SK-N-SH (cell line): ENCODE measurements at regions not wholly inside any gene's neighbourhood (a gene's known extent, or its start where the extent isn't known, plus 50 kb on each side); places are given as distances from the start of the nearest gene placed in this dataset.

Experiments used
- CHD2 ChIP-seq: fragments of 150-350 bp; IDR thresholded peaks from 2 replicates; pipeline ENCODE4 v1.6.1; 2018; ENCODE audit warnings: low read length; ENCODE audit not compliant: partially characterized antibody
- EZH2phosphoT487 ChIP-seq: fragments of 200-600 bp; sonication (generic); IDR thresholded peaks from 2 replicates; pipeline ENCODE4 v1.6.1; 2017; ENCODE audit warnings: low read depth, mixed run types, mild to moderate bottlenecking, antibody characterized with exemption, moderate library complexity, borderline replicate concordance
- MEF2A ChIP-seq: IDR thresholded peaks from 2 replicates; pipeline ENCODE4 v1.4.0; 2012; ENCODE audit warnings: low read depth, borderline replicate concordance
- RCOR1 ChIP-seq: fragments of 150-350 bp; IDR thresholded peaks from 2 replicates; pipeline ENCODE4 v1.6.1; 2017; ENCODE audit warnings: antibody characterized with exemption, low read length
- SIN3A ChIP-seq: IDR thresholded peaks from 2 replicates; pipeline ENCODE4 v1.6.1; 2012; ENCODE audit warnings: low read depth, mild to moderate bottlenecking, low read length, moderate library complexity, borderline replicate concordance
- TF ChIP-seq, protein P1 (sequence below): fragments of 200-600 bp; sonication (generic); IDR thresholded peaks from 2 replicates; pipeline ENCODE4 v1.6.1; 2017; ENCODE audit warnings: antibody characterized with exemption, mild to moderate bottlenecking, moderate library complexity
- TF ChIP-seq, protein P2 (sequence below): IDR thresholded peaks from 2 replicates; pipeline ENCODE4 v1.4.0; 2012; ENCODE audit warnings: low read depth, borderline replicate concordance

DNA sequence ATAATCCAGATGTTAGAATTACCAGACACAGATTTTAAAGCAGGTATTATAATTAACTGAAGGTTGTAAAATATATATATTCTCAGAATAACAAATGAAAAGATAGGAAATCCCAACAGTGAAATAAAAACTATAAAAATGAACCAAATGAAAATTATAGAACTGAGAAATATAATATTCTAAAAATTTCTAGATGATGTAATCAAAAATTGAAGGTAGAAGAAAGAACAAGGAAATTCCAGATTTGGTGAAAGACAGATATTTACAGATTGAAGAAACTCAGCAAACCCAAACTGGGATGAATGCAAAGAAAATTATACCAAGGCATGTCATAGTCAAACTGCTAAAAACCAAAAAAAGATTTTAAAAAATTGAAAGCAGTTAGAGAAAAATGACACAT is 729.4 kb downstream of the MATN1 start:
- TF ChIP-seq, protein P1, sequence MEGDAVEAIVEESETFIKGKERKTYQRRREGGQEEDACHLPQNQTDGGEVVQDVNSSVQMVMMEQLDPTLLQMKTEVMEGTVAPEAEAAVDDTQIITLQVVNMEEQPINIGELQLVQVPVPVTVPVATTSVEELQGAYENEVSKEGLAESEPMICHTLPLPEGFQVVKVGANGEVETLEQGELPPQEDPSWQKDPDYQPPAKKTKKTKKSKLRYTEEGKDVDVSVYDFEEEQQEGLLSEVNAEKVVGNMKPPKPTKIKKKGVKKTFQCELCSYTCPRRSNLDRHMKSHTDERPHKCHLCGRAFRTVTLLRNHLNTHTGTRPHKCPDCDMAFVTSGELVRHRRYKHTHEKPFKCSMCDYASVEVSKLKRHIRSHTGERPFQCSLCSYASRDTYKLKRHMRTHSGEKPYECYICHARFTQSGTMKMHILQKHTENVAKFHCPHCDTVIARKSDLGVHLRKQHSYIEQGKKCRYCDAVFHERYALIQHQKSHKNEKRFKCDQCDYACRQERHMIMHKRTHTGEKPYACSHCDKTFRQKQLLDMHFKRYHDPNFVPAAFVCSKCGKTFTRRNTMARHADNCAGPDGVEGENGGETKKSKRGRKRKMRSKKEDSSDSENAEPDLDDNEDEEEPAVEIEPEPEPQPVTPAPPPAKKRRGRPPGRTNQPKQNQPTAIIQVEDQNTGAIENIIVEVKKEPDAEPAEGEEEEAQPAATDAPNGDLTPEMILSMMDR: no peak
- TF ChIP-seq MEF2A (no peak), EZH2phosphoT487 (no peak), RCOR1 (no peak), CHD2 (no peak), SIN3A (no peak)
- TF ChIP-seq, protein P2, sequence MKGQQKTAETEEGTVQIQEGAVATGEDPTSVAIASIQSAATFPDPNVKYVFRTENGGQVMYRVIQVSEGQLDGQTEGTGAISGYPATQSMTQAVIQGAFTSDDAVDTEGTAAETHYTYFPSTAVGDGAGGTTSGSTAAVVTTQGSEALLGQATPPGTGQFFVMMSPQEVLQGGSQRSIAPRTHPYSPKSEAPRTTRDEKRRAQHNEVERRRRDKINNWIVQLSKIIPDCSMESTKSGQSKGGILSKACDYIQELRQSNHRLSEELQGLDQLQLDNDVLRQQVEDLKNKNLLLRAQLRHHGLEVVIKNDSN: no peak
